Neural progenitor cell (in vitro differentiated cells): ENCODE measurements at regions not wholly inside any gene's neighbourhood (a gene's known extent, or its start where the extent isn't known, plus 50 kb on each side); places are given as distances from the start of the nearest gene placed in this dataset.
"Not testable (repeated sequence)": the region's sequence is repeated elsewhere in the genome, so short reads cannot be mapped to it uniquely, and the experiment has no call there.

Source experiments
- DNase-seq: peaks from one replicate; pipeline ENCODE4 v3.0.0-alpha.2; 2016; ENCODE audit warnings: low spot score
- H2AFZ ChIP-seq: fragments of 200-600 bp; sonication (generic); replicated peaks from 2 replicates; pipeline ENCODE4 v1.6.1; 2016; ENCODE audit warnings: antibody characterized with exemption
- H3F3A ChIP-seq: fragments of 200-600 bp; sonication (generic); 2 replicates; pipeline ENCODE4 v1.6.1; 2016; ENCODE audit warnings: antibody characterized with exemption, low read depth
- H3K27ac ChIP-seq: fragments of 200-600 bp; sonication (generic); 2 replicates; pipeline ENCODE4 v1.5.1; 2016; ENCODE audit warnings: mild to moderate bottlenecking
- H3K27me3 ChIP-seq: fragments of 200-600 bp; sonication (generic); 2 replicates; pipeline ENCODE4 v1.6.1; 2016; ENCODE audit warnings: mild to moderate bottlenecking, moderate library complexity
- H3K36me3 ChIP-seq: fragments of 200-600 bp; sonication (generic); 2 replicates; pipeline ENCODE4 v1.5.1; 2016
- H3K4me1 ChIP-seq: fragments of 200-600 bp; sonication (generic); 2 replicates; pipeline ENCODE4 v1.6.1; 2016; ENCODE audit warnings: mixed run types
- H3K4me2 ChIP-seq: fragments of 200-600 bp; sonication (generic); 2 replicates; pipeline ENCODE4 v1.6.1; 2016
- H3K4me3 ChIP-seq: fragments of 200-600 bp; sonication (generic); 2 replicates; pipeline ENCODE4 v1.5.1; 2016
- H3K79me2 ChIP-seq: fragments of 200-600 bp; sonication (generic); 2 replicates; pipeline ENCODE4 v1.6.1; 2016; ENCODE audit warnings: low read depth
- H3K9ac ChIP-seq: fragments of 200-600 bp; sonication (generic); 2 replicates; pipeline ENCODE4 v1.6.1; 2016
- H3K9me3 ChIP-seq: fragments of 200-600 bp; sonication (generic); 2 replicates; pipeline ENCODE4 v1.5.1; 2016; ENCODE audit warnings: low read depth
- H4K20me1 ChIP-seq: fragments of 200-600 bp; sonication (generic); 2 replicates; pipeline ENCODE4 v1.6.1; 2016; ENCODE audit warnings: low read depth
- H3K27ac Mint-ChIP-seq: 3 replicates; pipeline ENCODE4 v1.8.0; 2021; ENCODE audit warnings: mixed read lengths
- H3K27me3 Mint-ChIP-seq: 2 replicates; pipeline ENCODE4 v1.8.0; 2022; ENCODE audit warnings: low read depth, mild to moderate bottlenecking, inconsistent platforms, moderate library complexity, mixed read lengths; ENCODE audit not compliant: insufficient read depth
- H3K36me3 Mint-ChIP-seq: 3 replicates; pipeline ENCODE4 v1.8.0; 2021; ENCODE audit warnings: mixed read lengths
- H3K4me1 Mint-ChIP-seq: 3 replicates; pipeline ENCODE4 v1.8.0; 2021; ENCODE audit warnings: mixed read lengths
- H3K4me3 Mint-ChIP-seq: 3 replicates; pipeline ENCODE4 v1.8.0; 2021; ENCODE audit warnings: mild to moderate bottlenecking, moderate library complexity, mixed read lengths
- H3K9me3 Mint-ChIP-seq: 3 replicates; pipeline ENCODE4 v1.8.0; 2020; ENCODE audit warnings: mixed read lengths
- CTCF ChIP-seq: fragments of 200-600 bp; sonication (generic); IDR thresholded peaks from 2 replicates; pipeline ENCODE4 v1.5.1; 2017; ENCODE audit warnings: antibody characterized with exemption, mild to moderate bottlenecking
- EZH2 ChIP-seq: fragments of 200-600 bp; sonication (generic); IDR thresholded peaks from 2 replicates; pipeline ENCODE4 v1.6.1; 2017; ENCODE audit warnings: antibody characterized with exemption, mild to moderate bottlenecking, moderate library complexity
- EZH2phosphoT487 ChIP-seq: fragments of 200-600 bp; sonication (generic); IDR thresholded peaks from 2 replicates; pipeline ENCODE4 v1.6.1; 2017; ENCODE audit warnings: antibody characterized with exemption

GRCh38 chr4:86512631-86513030 lies 81.5 kb upstream of the PTPN13 start:
- Mint-ChIP-seq H3K27ac (no peak overlapping the region), H3K27me3 (peaks cover 4% of the 10 kb centered on the region), H3K9me3 (peaks cover 36% of the 10 kb centered on the region), H3K4me3 (no peak overlapping the region), H3K36me3 (peaks cover 14% of the 10 kb centered on the region), H3K4me1 (peaks cover 20% of the 10 kb centered on the region)
- Histone ChIP-seq H3F3A (peaks cover 4% of the 10 kb centered on the region), H3K9ac (no peak overlapping the region), H3K4me1 (peaks cover 11% of the 10 kb centered on the region), H3K4me2 (no peak overlapping the region), H3K79me2 (no peaks in the 10 kb centered on the region), H2AFZ (no peak overlapping the region), H3K27ac (no peak overlapping the region), H4K20me1 (no peaks in the 10 kb centered on the region), H3K36me3 (no peaks in the 10 kb centered on the region), H3K4me3 (no peak overlapping the region), H3K9me3 (peaks cover 14% of the 10 kb centered on the region), H3K27me3 (no peaks in the 10 kb centered on the region)
- no peak for DNase-seq
- TF ChIP-seq EZH2 (no peak), CTCF (no peak), EZH2phosphoT487 (no peak)

- H3K36me3 Mint-ChIP-seq, result peaks cover 28% of the 10 kb centered on the region
- not testable (repeated sequence) for H3F3A ChIP-seq, H3K27ac ChIP-seq, H3K27me3 Mint-ChIP-seq, H3K4me2 ChIP-seq, DNase-seq, H3K27me3 ChIP-seq, H3K4me3 ChIP-seq, H3K9ac ChIP-seq, H2AFZ ChIP-seq, H3K4me1 Mint-ChIP-seq, H4K20me1 ChIP-seq, H3K79me2 ChIP-seq, H3K27ac Mint-ChIP-seq, H3K36me3 ChIP-seq, H3K4me1 ChIP-seq, H3K4me3 Mint-ChIP-seq
- H3K9me3 ChIP-seq, result peaks cover 38% of the 10 kb centered on the region
- H3K9me3 Mint-ChIP-seq, result peaks cover 64% of the 10 kb centered on the region
These were observed 78.2 kb upstream of the PTPN13 start for GRCh38 chr4:86515963-86516362.

- Mint-ChIP-seq H3K4me3 (no peak overlapping the region), H3K9me3 (peaks cover 81% of the 10 kb centered on the region), H3K4me1 (no peaks in the 10 kb centered on the region), H3K27me3 (peaks cover 2% of the 10 kb centered on the region), H3K27ac (no peak overlapping the region), H3K36me3 (peaks cover 52% of the 10 kb centered on the region)
- Histone ChIP-seq H3K79me2 (no peaks in the 10 kb centered on the region), H3K36me3 (peaks cover 12% of the 10 kb centered on the region), H4K20me1 (no peaks in the 10 kb centered on the region), H3K4me2 (no peak overlapping the region), H3F3A (no peaks in the 10 kb centered on the region), H3K9ac (no peak overlapping the region), H3K27ac (no peak overlapping the region), H3K4me3 (no peak overlapping the region), H3K9me3 (peaks cover 29% of the 10 kb centered on the region), H3K4me1 (no peaks in the 10 kb centered on the region), H3K27me3 (no peaks in the 10 kb centered on the region), H2AFZ (no peak overlapping the region)
- no peak for DNase-seq
- TF ChIP-seq EZH2phosphoT487, result no peak
- TF ChIP-seq EZH2, result no peak
- TF ChIP-seq CTCF, result no peak
These were observed 72.6 kb upstream of the PTPN13 start for GRCh38 chr4:86521373-86521969.

- peaks cover 54% of the 10 kb centered on the region for H3K36me3 Mint-ChIP-seq
- H3K4me1 ChIP-seq, result no peaks in the 10 kb centered on the region
These were observed 71.8 kb upstream of the PTPN13 start for GRCh38 chr4:86522349-86522748.

More at GRCh38 chr4:86522349-86522748, 71.8 kb upstream of the PTPN13 start:
- no peaks in the 10 kb centered on the region for H3F3A ChIP-seq
- no peaks in the 10 kb centered on the region for H3K4me1 Mint-ChIP-seq
- no peaks in the 10 kb centered on the region for H3K79me2 ChIP-seq
- peaks cover 79% of the 10 kb centered on the region for H3K9me3 Mint-ChIP-seq
- H3K4me3 ChIP-seq, result no peak overlapping the region
- H3K27ac Mint-ChIP-seq, result no peak overlapping the region
- H3K4me3 Mint-ChIP-seq, result no peak overlapping the region
- no peak overlapping the region for H2AFZ ChIP-seq
- H3K36me3 ChIP-seq, result peaks cover 12% of the 10 kb centered on the region
- no peak overlapping the region for H3K4me2 ChIP-seq
- no peak overlapping the region for H3K27ac ChIP-seq
- no peak for TF ChIP-seq CTCF
- no peak for TF ChIP-seq EZH2phosphoT487
- TF ChIP-seq EZH2, result no peak
- H3K9ac ChIP-seq, result no peak overlapping the region
- H4K20me1 ChIP-seq, result no peaks in the 10 kb centered on the region
- no peak for DNase-seq
- no peaks in the 10 kb centered on the region for H3K27me3 ChIP-seq
- H3K9me3 ChIP-seq, result peaks cover 30% of the 10 kb centered on the region
- H3K27me3 Mint-ChIP-seq, result peaks cover 2% of the 10 kb centered on the region
